Stomach (tissue), 4 donors: ENCODE measurements at regions not wholly inside any gene's neighbourhood (a gene's known extent, or its start where the extent isn't known, plus 50 kb on each side); places are given as distances from the start of the nearest gene placed in this dataset.

Experiments
- EP300 ChIP-seq: sonication (generic); formaldehyde crosslinking; IDR thresholded peaks from one replicate; pipeline ENCODE4 v1.6.1; 2017; ENCODE audit warnings: antibody characterized with exemption
- POLR2A ChIP-seq, 4 donors: fragments of 450-650 bp; IDR thresholded peaks; one replicate each; pipeline ENCODE4 v1.6.1; 2016; ENCODE audit warnings: antibody characterized with exemption in 4 of 4, control low read depth in 2 of 4, mild to moderate bottlenecking in 1 of 4, moderate library complexity in 1 of 4
- POLR2AphosphoS5 ChIP-seq, 3 donors: sonication (generic); formaldehyde crosslinking; IDR thresholded peaks; one replicate each; pipeline ENCODE4 v1.6.1; 2016; ENCODE audit warnings: antibody characterized with exemption in 3 of 3
- TF ChIP-seq, protein P1 (sequence below), 7 experiments: fragments of 450-650 bp in 4 of 7; fragments of 200-600 bp in 3 of 7; sonication (generic) in 3 of 7; IDR thresholded peaks; one replicate each; pipeline ENCODE4 v1.5.1; 2016 to 2019; ENCODE audit warnings: antibody characterized with exemption in 7 of 7, control low read depth in 2 of 7, mild to moderate bottlenecking in 1 of 7

DNA sequence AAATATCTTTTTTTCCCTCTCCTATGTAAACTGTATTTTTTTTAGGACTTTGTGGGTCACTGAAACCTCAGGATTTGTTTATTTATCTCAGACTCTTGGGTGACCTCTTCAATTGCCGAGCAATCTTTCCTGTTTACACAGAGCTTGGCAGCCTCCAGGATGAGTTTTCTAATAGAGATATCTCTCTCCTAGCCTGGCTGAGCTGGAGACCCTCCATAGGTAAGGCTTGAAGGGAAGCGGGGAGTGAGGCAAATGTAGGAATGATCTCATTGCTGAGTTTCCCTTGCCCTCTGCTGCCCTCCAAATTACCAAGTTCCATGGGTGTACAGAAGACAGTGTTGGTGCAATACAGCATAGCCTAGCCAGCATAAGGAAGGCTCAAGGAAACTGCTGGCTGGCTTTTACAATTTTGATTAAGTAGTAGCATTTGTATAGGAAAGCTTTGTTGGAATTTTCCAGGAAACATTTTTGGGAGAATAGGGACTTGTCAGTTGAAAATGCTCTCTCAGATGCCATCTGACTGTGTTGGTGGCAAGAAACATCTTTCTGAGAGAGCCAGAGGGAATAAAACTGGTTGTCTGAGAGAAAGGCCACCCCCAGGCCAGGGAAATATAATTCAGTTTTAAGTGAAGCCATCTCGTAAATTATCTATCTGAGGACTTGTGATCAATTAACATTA, 116.0 kb downstream of the NMUR2 start:
- TF ChIP-seq, protein P1, sequence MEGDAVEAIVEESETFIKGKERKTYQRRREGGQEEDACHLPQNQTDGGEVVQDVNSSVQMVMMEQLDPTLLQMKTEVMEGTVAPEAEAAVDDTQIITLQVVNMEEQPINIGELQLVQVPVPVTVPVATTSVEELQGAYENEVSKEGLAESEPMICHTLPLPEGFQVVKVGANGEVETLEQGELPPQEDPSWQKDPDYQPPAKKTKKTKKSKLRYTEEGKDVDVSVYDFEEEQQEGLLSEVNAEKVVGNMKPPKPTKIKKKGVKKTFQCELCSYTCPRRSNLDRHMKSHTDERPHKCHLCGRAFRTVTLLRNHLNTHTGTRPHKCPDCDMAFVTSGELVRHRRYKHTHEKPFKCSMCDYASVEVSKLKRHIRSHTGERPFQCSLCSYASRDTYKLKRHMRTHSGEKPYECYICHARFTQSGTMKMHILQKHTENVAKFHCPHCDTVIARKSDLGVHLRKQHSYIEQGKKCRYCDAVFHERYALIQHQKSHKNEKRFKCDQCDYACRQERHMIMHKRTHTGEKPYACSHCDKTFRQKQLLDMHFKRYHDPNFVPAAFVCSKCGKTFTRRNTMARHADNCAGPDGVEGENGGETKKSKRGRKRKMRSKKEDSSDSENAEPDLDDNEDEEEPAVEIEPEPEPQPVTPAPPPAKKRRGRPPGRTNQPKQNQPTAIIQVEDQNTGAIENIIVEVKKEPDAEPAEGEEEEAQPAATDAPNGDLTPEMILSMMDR (IDR thresholded peaks at IDR 0.05) = no peak
- TF ChIP-seq POLR2AphosphoS5 (IDR thresholded peaks at IDR 0.05) (no peak), EP300 (no peak), POLR2A (IDR thresholded peaks at IDR 0.05) (no peak)
